ENCODE measurements at regions not wholly inside any gene's neighbourhood (a gene's known extent, or its start where the extent isn't known, plus 50 kb on each side); places are given as distances from the start of the nearest gene placed in this dataset.

DNA sequence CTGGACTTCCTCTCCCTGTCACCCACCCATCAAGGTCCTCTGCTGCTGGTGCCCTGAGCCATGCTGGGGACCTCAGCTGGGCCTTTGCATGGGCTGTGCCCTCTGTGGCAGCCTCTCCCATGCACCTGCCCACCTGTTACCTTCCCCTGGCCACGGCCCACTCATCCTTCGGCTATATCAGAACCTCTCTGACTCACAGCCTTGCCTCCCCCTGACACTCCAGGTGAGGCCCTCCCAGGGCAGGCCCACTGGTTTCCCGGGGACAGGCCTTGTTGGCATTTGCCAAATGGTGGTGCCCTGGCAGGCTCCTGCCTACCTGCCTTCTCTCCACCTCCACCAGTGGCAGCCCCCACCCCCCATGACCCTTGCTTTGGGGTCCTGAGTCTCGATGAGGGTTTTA is 73.7 kb upstream of the PRR5 start:
- Histone ChIP-seq H3K27me3 (ENCODE audit: control insufficient read depth in 2 of 2, insufficient read depth in 2 of 2, low read length in 2 of 2) (peaks cover 0 to 12% of the 10 kb centered on the region in 2 experiments; a peak in 4 of 5 replicates), H2AFZ (ENCODE audit: low read depth, low read length) (no peak overlapping the region), H3K9me1 (ENCODE audit: control insufficient read depth, insufficient read depth, low read length) (no peaks in the 10 kb centered on the region), H4K20me1 (replicated peaks; ENCODE audit: control insufficient read depth, insufficient read depth, low read length) (no peaks in the 10 kb centered on the region), H3K36me3 (ENCODE audit: control insufficient read depth, insufficient read depth, low read length) (no peaks in the 10 kb centered on the region), H3K79me2 (ENCODE audit: control insufficient read depth, insufficient read depth, low read length) (no peaks in the 10 kb centered on the region), H3K9me3 (replicated peaks; ENCODE audit: control insufficient read depth, insufficient read depth, low read depth, low read length) (no peaks in the 10 kb centered on the region), H3K4me3 (no peak overlapping the region), H3K27ac (ENCODE audit: extremely low read depth, low read depth, low read length) (no peak overlapping the region), H3K9ac (ENCODE audit: insufficient read depth in 1 of 2, low read depth in 2 of 2, low read length in 2 of 2) (no peak overlapping the region), H3K4me2 (ENCODE audit: insufficient read depth, low read length) (no peak overlapping the region), H3K4me1 (replicated peaks in 1 of 2; ENCODE audit: control insufficient read depth in 2 of 2, insufficient read depth in 2 of 2, low read length in 2 of 2) (peaks cover 0 to 7% of the 10 kb centered on the region in 2 experiments; a peak in 2 of 5 replicates)
- 4% methylated on average over 4 of the region's 4 CpGs for WGBS (ENCODE audit: insufficient coverage, low coverage, missing lambda C conversion rate)
- no peak for ATAC-seq
- DNase-seq (ENCODE audit: extremely low read depth in 1 of 4, low spot score in 3 of 4) = no peak
- no peak for TF ChIP-seq MCM5 (IDR thresholded peaks at IDR 0.05; ENCODE audit: low read depth)
- TF ChIP-seq HMGN3 (IDR thresholded peaks at IDR 0.05; ENCODE audit: borderline replicate concordance, extremely low read depth, insufficient read length, low read depth, low read length) = no peak
- no peak for TF ChIP-seq MTA1 (IDR thresholded peaks at IDR 0.05; ENCODE audit: borderline replicate concordance)
- TF ChIP-seq, protein P1, sequence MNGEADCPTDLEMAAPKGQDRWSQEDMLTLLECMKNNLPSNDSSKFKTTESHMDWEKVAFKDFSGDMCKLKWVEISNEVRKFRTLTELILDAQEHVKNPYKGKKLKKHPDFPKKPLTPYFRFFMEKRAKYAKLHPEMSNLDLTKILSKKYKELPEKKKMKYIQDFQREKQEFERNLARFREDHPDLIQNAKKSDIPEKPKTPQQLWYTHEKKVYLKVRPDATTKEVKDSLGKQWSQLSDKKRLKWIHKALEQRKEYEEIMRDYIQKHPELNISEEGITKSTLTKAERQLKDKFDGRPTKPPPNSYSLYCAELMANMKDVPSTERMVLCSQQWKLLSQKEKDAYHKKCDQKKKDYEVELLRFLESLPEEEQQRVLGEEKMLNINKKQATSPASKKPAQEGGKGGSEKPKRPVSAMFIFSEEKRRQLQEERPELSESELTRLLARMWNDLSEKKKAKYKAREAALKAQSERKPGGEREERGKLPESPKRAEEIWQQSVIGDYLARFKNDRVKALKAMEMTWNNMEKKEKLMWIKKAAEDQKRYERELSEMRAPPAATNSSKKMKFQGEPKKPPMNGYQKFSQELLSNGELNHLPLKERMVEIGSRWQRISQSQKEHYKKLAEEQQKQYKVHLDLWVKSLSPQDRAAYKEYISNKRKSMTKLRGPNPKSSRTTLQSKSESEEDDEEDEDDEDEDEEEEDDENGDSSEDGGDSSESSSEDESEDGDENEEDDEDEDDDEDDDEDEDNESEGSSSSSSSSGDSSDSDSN (IDR thresholded peaks at IDR 0.05; ENCODE audit: borderline replicate concordance in 1 of 2, low read depth in 2 of 2, low read length in 2 of 2) = no peak
- no peak for TF ChIP-seq ZNF75A (CRISPR knock-in tag; IDR thresholded peaks at IDR 0.05)
- TF ChIP-seq MTA2 (IDR thresholded peaks at IDR 0.05; ENCODE audit: low read depth) = no peak
- no peak for TF ChIP-seq EHMT2 (IDR thresholded peaks at IDR 0.05)
- TF ChIP-seq WHSC1 (IDR thresholded peaks at IDR 0.05; ENCODE audit: low read length) = no peak
- no peak for TF ChIP-seq SMAD3 (CRISPR knock-in tag; conservative IDR thresholded peaks at IDR 0.05)
- intact Hi-C loops (cut with micrococcal nuclease) = loop anchor here (5.0 to 10.0 kb wide), 4 partner anchors 543 to 1241 kb away; no protein-coding TSS in a partner anchor
- CTCF ChIA-PET (ENCODE audit: low intra/inter-chr PET ratio) = interaction anchor here (0.6 kb wide), 1 partner anchor 477 kb away, joined by 3 read pairs; no protein-coding TSS in a partner anchor
- BruUV-seq (replicated peaks) = no TSS peak
- no peak for FAIRE-seq
- POLR2A ChIA-PET = interaction anchor here (0.6 kb wide), 1 partner anchor 221 kb away, joined by 3 read pairs; no protein-coding TSS in a partner anchor
- in situ Hi-C loops (cut with MboI) = loop anchor here (10.0 kb wide), 3 partner anchors 553 to 1233 kb away; no protein-coding TSS in a partner anchor

All from K562 (cell line).